ENCODE measurements at regions not wholly inside any gene's neighbourhood (a gene's known extent, or its start where the extent isn't known, plus 50 kb on each side); places are given as distances from the start of the nearest gene placed in this dataset.
A peak's percentile ranks its signal among the peaks of the same experiment; 100 is the strongest.

DNA sequence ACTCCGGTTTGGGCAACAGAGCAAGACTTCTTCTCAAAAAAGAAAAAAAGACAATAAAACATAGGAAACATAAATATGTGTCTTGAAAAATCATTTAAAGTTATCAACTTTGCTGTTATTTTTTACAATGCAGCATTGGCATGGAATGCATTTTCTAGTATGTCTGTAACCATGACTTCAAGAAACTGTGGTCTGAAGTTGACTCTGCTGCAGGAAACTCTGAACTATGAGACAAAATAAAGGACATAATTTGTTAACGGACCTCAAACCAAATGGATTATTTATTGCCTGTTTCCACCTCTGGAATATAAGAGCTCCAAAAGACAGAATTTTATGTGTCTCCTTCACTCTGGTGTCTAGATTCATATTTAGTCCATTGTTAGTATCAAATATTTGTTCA lies 79.1 kb downstream of the TRIB2 start:
- no peak for DNase-seq (ENCODE audit: low read depth)

DNA sequence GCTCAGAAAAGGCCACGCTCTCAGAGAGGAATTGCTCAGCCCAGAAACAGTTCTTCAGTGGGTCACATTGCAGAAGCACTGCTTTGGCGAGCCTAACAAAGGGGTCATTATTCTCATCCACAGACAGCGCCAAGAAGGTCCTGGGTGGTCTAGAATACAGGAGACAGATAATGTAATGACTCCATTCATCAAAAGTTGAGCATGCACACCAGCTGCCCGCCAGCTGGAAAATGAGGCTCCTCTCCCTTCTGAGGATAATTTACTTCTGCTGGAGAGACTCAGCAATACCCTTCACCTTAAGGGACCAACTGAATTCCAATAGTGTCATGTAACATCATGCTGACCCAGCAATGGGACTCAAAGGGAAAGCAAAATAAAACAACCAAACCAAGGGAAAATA lies 79.9 kb downstream of the TRIB2 start:
- no peak for DNase-seq (ENCODE audit: low read depth)

DNA sequence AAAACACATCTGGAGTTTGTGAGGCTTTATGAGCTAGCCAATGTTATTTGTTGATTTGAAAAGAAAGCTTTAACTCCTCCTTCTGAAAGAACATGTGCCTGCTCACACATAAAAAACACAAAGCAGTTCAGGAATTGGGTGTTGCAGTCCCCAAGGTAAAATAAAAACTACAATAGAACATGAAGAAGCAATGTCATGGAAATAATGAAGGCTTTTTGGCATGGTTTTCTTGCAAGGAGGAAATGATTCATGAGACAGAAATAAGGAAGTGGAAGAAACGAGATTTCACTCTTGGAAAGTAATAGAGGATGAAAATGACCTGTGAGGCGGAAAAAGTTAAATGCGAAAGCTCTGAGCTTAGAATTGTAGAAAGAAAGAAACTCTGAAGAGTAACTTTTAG lies 81.1 kb downstream of the TRIB2 start:
- DNase-seq (ENCODE audit: low read depth) = no peak

DNA sequence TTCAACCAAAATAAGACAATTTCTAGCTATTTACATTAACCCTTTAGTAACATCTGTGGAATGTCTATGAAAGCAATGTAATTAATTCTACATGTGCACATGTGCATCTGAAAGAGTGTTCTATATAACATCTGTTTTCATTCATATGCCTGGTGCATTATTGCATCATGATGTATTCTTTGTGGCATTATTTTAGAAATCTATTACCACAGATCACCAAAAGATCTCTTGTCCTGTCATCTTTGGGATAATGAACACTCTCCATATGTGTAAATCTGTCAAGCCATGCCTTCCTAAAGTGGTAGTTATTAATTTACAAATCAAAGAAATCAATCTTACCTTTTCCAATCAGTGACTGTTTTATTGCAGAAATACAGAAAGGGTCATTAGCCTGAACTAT lies 86.9 kb downstream of the TRIB2 start:
- DNase-seq (ENCODE audit: low read depth) = no peak

DNA sequence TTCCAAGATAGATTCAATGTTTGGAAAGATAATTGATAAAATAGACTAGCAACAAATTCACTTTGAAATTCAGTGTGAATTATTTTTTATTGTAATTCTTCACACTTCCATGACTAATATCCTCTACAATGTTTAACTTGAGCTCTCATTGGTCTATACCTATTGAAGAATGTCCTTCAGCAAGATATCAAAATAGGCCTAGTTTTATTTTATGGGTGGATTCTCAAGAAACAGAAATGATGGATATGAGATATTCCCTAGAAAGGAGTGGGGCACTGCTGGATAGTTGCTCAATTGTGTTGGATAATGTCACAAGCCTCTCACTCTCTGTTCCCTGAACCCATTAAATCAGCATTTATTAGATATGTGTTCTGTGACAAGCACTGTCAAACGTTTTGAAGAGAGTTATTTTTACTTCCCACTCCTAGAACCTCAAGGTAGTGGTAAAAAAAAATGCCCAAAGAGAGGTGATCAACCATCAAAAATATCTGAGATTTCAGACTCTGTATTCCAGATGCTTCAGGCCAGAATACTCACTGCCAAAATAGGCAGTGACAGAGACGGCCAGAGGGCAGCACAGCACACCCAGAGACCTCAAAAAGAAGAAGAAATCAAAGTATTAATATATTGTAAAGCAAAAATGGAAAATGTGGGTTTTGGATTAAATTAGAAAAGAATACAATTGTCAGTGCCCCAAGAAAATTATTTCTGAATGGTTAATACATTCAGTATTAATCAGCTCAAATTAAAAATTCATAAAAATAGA lies 87.5 kb downstream of the TRIB2 start:
- no peak for DNase-seq (ENCODE audit: low read depth)

DNA sequence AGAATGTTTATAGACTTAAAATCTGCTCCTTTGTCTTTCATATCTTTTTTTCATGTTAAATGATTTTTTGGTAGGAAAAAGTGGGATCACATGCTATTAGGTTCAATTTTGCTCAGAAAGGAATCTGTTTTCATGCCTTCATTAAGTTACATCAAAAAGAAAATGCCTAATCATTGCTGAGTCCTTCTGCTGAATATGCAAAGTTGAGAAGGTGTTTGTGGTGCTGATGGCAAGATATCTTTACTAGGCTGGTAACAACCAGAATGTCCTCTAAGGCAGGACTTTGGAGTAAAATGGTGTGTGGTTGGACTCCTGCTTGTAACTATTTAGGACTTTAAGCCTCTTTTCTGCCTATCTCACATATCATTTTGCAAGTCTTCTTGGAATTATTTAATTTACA lies 88.3 kb downstream of the TRIB2 start:
- DNase-seq (ENCODE audit: low read depth) = no peak

DNA sequence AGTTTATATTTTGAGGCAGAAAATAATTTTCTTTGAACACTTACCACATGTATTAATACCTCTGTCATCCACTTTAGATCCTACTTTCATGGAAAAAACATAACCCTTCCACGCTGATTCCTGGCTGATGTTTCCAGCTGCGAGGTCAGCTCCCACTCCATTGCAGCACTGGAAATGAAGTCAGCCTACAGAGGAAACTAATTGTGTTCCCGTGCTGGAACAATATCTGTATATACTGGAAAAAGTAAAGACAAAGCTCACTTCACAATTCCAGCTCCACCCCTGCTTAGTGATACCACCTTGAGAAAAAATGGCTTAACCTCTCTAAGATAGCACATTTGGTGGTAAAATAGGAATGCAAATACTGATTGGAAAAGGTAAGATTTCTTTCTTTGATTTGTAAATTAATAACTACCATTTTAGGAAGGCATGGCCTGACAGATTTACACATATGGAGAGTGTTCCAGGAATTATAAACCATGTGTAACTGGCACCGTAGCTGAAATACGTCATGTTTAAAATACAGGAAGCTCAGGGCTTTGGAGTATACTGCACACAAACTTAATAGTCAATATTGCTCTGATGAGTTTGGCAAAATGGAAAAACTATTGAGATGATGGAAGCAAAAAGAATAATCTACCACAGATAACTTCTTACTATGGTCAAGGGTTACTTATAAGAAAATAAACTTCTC lies 90.0 kb downstream of the TRIB2 start:
- no peak for DNase-seq (ENCODE audit: low read depth)

DNA sequence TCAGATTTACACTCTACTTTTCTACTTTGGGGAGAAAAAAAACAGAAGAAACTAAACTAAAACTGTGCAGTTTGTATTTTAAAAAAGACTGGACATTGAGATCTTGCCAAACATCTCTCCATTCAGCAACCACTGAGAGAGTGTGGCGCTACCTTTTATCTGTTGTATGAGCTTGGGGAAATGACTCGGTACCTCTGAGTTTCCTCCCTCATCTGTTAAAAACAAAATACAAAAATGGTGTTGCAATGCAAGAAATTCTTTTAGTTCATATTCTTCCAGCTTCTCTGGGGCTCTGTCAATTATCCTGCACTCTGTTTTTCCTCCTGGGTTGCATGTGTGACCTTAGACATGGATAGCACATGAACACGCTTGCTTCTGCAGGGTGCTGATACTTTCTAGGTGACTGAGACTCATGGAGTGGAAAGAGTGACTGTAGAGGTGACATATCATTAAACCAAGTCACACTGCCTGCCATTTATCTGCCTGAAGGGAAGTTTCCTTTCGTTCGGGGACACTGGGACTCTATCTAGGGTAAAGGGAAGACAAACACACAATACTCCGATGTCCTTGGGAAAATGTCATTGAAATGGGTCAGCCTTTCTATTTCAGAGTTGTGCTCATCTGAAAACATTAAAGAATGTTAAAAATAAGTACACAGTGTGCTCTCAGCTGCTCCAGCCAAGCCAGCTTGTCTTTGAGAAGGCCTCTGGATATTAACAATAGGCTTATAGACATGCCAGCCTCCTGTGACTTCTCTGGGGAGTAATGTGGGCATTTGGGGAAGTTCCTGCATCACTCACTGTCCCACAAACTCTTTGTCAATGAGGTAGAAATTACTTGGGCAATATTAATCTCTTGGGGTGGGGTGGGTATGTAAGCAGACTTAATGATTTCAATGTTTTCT lies 91.4 kb downstream of the TRIB2 start:
- no peak for DNase-seq (ENCODE audit: low read depth)

DNA sequence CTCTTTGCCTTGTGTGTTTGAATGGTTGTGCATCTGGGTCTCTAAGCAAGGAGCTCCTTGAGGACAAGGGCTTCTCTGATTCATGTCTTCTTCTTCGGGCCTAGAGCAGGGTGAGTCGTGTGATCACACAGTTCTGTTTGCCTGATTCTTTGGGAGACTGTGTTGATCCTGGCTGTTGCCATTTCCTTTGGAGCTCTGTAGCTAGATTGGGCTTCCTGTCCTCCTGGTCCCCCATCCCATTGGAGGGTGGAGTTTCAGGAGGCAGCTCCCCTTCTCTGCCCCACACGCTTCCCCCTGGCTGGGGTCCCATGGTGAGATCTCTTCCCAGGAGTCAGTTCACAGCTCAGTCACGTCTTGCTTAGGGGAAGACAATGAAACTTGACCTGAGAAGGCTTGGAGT lies 92.8 kb downstream of the TRIB2 start:
- no peak for DNase-seq (ENCODE audit: low read depth)

DNA sequence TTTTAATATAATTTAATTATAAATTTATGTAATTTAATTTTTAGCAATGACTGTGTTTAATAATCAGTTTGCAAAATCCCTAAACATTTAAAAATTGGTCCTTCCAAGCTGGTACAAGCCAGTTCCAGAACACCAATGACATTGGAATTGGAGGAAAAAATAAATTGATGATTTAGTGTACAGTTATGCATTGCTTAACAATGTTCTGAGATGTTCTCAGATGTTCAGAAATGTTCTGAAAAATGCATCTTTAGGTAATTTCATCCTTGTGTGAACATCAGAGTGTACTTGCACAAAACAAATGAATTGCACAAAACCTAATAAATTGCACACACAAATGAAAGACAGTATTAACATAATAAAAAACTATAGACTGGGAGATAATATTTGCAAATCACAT lies 95.2 kb downstream of the TRIB2 start:
- no peak for DNase-seq (ENCODE audit: low read depth)

DNA sequence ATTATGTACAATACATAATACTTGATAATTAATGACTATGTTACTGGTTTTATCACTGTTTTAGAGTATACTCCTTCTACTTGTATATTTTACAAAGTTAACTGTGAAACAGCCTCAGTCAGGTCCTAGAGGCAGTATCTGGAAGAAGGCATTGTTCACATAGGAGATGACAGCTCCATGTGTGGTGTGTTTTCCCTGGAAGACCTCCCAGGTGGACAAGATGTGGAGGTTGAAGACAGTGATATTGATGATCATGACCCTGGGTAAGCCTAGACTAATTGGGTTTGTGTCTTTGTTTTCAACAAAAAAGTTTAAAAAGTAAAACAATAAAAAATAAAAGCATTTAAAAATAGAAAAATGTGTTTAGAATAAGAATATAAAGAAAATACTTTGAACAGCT lies 96.4 kb downstream of the TRIB2 start:
- DNase-seq (ENCODE audit: low read depth) = no peak

DNA sequence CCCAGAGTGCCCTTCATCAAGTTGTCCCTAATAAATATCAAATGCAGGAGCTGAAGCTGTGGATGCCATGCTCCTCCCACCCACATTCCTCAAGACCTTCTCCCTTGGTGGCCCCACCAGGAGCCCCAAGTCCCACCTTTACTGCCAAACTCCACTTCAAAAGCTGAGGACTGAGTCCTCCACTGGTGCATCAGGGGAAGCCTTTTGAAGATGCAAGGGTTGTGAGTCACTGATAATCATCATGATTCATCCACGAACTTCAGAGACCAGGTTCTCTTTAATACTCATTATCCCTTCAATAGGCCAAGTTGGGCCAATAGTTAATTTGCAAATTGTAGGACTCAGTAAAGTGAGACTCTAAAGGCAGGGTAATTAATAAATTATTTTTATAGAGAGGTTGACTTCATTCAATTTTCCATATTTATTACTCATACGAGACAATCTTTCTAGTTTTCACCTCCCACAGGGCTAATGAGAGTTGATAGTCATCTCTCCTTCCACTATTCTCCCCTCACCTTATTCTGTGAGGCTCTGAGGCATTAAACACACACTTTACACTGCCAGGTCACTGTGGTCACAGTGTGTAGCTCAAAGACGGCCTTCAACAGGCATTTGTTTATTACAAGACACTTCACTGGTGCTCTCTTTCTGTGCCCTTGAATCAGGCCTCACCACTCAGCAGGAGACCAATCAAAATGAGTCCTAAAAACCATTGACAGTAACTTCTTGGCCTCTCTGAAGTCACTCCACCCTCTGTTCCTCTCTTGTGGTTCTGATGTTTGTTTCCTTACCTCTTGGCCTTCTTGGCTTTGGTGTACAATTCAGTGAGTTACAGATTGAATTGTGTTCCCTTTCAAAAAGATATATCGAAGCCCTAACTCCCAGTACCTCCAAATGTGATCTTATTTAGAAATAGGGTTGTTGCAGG lies 99.9 kb downstream of the TRIB2 start:
- peak; percentile 64 for DNase-seq (ENCODE audit: low read depth)

DNA sequence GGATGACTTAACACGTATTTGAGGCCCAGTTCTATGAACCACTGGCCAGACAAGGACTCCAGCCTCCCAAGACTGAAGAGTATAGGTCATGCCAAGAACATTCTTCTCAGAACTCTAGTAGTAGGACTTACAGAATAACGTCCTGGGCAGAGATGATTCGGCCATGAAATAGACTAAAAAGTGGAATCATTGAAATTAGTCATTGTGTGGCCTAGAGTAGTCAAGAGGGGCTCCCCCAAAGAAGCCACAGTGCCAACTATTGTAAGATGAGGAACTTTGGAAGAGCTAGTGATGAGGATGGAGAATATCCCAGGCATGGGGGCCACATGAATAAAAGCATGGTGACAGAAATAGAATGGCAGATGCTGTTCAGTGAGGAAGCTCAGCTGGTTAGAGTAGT lies 101.1 kb downstream of the TRIB2 start:
- DNase-seq (ENCODE audit: low read depth) = no peak

DNA sequence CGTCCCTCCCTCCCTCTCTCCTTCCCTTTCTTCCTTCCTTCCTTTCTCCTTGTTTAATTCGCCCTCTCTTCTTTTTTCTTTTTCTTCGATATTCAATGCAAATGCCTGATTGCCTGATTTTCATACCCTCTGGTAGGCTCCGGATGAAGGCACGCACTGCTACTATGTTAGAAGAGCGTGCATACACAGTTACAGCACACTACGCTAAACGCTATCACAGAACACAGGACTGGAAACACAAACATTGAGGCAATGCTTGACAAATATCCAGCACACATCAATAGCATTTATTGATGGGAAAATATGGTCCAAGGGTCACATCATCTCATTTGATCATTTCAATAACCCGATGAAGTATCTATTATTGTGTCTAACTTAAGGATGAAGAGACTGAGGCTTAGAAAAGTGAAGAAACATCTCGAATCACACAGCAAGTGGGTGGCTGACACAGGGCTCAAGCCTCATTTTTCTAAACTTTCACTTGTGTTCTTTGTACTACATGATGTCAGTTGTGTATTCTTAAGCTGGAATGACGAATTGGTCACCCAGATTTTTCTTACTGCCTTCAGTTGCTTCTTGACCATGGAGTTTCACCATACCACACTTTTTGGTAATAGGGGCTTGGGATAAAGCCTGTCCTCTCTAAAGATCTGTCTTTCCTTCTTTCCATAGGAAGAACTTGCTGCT lies 101.8 kb downstream of the TRIB2 start:
- DNase-seq (ENCODE audit: low read depth) = no peak

DNA sequence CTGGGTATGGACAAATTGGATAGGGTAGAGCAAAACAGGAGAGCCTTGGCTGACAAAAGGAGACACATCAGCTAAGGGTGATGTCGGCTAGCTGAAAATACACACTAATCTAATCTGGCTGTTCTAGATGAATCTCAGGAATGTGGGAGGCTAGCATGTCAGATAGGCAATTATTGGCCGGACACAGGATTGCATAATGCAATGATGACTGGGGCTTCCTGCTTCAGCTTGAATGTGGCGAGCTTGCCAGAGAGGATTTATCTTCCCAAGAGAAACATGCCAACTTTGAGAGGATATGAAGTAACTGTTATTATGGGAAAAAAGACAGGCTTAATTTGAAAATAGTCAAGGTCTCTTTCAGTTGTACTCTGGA lies 102.4 kb downstream of the TRIB2 start:
- peak; percentile 98 for DNase-seq (ENCODE audit: low read depth)

DNA sequence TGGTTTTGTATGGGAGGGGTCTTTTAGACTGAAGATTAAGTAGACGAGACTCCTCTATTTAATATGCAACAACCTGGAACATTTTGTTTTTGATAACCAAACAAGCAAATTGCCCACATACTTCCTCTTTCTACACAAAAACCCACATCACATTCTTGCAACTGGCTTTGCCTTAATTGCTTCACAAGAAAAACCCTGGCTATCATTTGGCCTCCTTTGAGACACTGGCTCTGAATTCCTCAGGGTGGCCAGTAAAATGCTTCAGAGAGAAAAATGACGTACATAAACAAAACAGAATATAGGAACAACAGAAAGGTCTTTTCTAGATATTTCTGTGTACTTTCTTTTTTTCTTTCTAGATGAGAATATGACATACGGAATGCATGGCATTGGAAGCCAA lies 103.0 kb downstream of the TRIB2 start:
- DNase-seq (ENCODE audit: low read depth) = no peak

DNA sequence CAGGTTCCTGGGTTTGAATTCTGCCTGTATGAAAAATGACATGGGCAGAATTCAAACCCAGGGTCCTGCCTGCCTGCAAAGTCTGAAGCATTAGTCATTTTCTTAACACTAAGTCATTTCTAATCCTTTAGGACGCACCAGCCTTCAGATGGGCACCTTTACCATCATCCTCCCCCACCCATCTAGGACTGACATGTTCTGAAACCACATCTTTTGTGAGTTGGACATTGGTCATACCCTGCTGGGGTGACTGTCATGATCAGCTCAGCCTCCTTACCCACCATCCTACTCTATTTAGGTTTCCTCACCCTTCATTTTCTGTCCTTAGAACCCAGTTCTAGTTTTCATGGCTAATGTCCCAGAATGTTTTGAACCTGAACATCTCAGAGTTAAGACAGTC lies 104.9 kb downstream of the TRIB2 start:
- no peak for DNase-seq (ENCODE audit: low read depth)

DNA sequence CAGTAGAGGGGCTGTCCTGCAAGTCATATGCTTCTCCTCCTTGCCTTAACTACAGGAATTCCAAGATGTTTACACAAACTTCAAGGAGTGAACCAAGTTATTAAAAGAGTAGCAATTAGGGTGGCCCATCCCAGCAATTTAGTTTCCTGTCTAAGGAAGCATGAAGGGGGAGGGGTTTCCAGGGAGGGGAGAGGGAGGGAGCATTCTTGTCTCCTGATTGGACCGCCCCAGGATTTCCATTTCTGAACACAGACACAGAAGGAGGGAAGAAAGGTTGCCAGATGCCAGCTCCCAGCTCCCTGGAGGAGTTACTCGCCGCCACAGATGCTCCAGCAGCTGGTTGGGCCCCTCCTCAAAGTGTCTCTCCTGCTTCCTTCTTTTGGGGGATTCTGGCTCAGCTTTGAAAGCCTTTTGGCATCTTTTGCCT lies 107.6 kb downstream of the TRIB2 start:
- DNase-seq (ENCODE audit: low read depth) = no peak

DNA sequence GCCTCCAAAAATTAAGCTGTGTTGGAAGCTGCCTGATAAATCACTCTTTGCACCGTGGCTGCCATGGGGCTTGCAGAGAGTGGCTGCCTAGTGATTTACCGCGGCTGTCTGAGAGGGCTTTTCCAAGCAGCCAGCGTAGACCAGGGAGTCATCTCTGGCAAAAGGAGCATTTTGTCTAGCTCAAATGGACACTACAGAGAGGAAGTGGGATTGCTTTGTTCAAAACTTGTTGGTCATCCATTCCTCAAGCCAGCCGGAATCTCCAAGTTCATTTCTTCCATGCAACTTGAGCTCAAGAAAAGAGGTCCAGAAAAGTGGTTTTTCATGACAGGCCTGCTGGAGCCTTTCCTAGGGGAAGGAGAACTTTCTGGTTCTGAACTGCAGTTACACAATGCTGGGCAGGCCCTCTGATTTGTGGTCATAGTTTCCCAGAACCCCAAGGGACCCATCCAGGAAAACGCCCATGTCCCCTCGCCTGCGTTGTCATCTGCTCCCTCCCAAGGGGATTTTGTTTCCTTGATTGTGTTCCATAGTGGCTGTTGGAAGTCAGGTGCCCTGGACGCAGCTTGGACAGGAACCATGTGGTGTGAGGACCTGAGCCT lies 108.1 kb downstream of the TRIB2 start:
- DNase-seq (ENCODE audit: low read depth) = no peak

DNA sequence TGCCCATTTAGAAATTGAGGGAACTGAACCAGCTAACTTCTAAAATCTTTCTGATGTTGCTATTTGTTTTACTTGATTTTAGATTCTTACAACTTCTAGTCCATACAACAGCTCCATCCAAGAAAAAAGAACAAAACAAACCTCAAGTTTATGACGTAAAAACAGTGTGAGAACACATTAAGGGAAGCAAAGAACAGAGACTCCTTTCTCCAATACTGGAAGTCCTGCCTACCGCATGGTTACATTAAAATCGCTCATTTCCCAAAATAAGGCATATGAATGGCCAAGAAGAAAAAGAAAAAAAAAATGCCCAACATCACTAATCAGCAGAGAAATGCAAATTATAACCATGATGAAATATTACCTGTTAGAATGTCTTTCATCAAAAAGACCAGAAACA lies 110.0 kb downstream of the TRIB2 start:
- DNase-seq (ENCODE audit: low read depth) = no peak

DNA sequence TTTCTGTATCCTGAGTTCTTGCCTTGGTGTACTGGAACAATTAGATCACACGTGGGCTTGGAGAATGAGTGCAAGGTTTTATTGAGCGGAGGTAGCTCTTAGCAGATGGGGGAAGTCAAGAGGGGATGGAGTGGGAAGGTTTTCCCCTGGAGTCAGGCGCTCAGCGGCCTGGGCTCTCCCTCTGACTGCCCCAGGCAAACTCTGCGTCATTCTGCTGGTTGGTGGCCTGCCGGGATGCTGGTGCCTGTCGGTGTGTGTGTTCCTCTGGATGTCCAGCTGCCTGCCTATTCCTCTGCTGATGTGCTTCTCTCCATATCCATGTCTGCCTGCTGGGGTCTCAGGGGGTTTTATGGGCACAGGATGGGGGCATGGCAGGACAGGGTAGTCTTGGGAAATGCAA lies 111.0 kb downstream of the TRIB2 start:
- no peak for DNase-seq (ENCODE audit: low read depth)

Measured in HS-27A (cell line).